ENCODE measurements at regions not wholly inside any gene's neighbourhood (a gene's known extent, or its start where the extent isn't known, plus 50 kb on each side); places are given as distances from the start of the nearest gene placed in this dataset.

GRCh38 chr12:90042920-90043641 is 334.4 kb upstream of the ATP2B1 start:
- TF ChIP-seq CTCF (IDR thresholded peaks at IDR 0.05; ENCODE audit: insufficient read depth, low read length, poor library complexity, severe bottlenecking) (no peak), EZH2phosphoT487 (conservative IDR thresholded peaks at IDR 0.05; ENCODE audit: low read length) (no peak)
